Neural progenitor cell (in vitro differentiated cells): ENCODE measurements at regions not wholly inside any gene's neighbourhood (a gene's known extent, or its start where the extent isn't known, plus 50 kb on each side); places are given as distances from the start of the nearest gene placed in this dataset.

Source experiments
- EZH2 ChIP-seq: fragments of 200-600 bp; sonication (generic); IDR thresholded peaks from 2 replicates; pipeline ENCODE4 v1.6.1; 2017; ENCODE audit warnings: antibody characterized with exemption, mild to moderate bottlenecking, moderate library complexity
- EZH2phosphoT487 ChIP-seq: fragments of 200-600 bp; sonication (generic); IDR thresholded peaks from 2 replicates; pipeline ENCODE4 v1.6.1; 2017; ENCODE audit warnings: antibody characterized with exemption
- TF ChIP-seq, protein P1 (sequence below): fragments of 200-600 bp; sonication (generic); IDR thresholded peaks from 2 replicates; pipeline ENCODE4 v1.5.1; 2017; ENCODE audit warnings: antibody characterized with exemption, mild to moderate bottlenecking

DNA sequence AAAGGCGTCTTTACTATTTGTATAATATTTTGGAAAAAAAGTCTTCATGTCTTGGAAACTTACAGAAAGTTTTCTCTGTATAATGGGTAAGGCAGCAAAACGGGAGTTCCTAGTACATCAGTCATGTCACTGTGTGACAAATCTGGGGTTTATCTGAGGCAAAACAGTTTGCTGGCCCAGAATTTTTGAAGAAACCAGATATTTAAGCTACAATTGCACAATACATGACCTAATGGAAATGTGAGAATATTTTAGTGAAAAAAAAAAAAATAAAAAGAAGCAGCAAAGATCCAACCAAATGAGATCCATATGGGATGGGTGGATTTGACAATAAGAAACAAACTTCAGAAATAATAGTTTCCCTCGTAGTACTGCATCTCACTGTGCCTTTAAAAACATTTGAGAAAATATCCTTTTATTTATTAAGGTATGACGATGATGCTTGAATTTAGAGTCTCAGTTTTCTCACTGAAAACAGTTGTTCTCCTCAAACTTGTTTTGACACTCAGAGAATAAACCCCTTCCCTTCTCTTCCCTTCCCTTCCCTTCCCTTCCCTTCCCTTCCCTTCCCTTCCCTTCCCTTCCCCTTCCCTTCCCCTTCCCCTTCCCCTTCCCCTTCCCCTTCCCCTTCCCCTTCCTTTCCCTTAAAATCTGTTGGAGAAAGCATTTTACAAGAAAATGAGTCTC lies 180.5 kb upstream of the TUT7 start:
- TF ChIP-seq, protein P1, sequence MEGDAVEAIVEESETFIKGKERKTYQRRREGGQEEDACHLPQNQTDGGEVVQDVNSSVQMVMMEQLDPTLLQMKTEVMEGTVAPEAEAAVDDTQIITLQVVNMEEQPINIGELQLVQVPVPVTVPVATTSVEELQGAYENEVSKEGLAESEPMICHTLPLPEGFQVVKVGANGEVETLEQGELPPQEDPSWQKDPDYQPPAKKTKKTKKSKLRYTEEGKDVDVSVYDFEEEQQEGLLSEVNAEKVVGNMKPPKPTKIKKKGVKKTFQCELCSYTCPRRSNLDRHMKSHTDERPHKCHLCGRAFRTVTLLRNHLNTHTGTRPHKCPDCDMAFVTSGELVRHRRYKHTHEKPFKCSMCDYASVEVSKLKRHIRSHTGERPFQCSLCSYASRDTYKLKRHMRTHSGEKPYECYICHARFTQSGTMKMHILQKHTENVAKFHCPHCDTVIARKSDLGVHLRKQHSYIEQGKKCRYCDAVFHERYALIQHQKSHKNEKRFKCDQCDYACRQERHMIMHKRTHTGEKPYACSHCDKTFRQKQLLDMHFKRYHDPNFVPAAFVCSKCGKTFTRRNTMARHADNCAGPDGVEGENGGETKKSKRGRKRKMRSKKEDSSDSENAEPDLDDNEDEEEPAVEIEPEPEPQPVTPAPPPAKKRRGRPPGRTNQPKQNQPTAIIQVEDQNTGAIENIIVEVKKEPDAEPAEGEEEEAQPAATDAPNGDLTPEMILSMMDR, result no peak
- no peak for TF ChIP-seq EZH2
- TF ChIP-seq EZH2phosphoT487, result no peak
